Gastroesophageal sphincter (tissue), 4 donors: ENCODE measurements at regions not wholly inside any gene's neighbourhood (a gene's known extent, or its start where the extent isn't known, plus 50 kb on each side); places are given as distances from the start of the nearest gene placed in this dataset.

Experiments used
- ATAC-seq: fragments of 150-250 bp; one replicate; pipeline ENCODE4 v1.9.1; 2016; ENCODE audit warnings: mild to moderate bottlenecking, moderate library complexity
- H3K27ac ChIP-seq, 4 donors: fragments of 200-600 bp; sonication (generic) in 3 of 4; 1 replicate in 3 of 4; 2 replicates in 1 of 4; pipeline ENCODE4 v1.5.1; 2016 to 2019
- H3K27me3 ChIP-seq: fragments of 200-600 bp; sonication (generic); one replicate; pipeline ENCODE4 v1.5.1; 2019
- H3K36me3 ChIP-seq, 2 donors: fragments of 200-600 bp; sonication (generic); one replicate each; pipeline ENCODE4 v1.5.1; 2019; ENCODE audit warnings: control low read depth in 1 of 2
- H3K4me1 ChIP-seq, 3 donors: fragments of 200-600 bp; sonication (generic); 1 replicate in 2 of 3; 2 replicates in 1 of 3; pipeline ENCODE4 v1.5.1; 2016 to 2019; ENCODE audit warnings: control low read depth in 2 of 3
- H3K4me3 ChIP-seq, 2 donors: fragments of 200-600 bp; sonication (generic); one replicate each; pipeline ENCODE4 v1.5.1; 2019; ENCODE audit warnings: mild to moderate bottlenecking in 1 of 2, moderate library complexity in 1 of 2
- H3K9me3 ChIP-seq, 3 donors: fragments of 200-600 bp; sonication (generic); one replicate each; pipeline ENCODE4 v1.5.1; 2017 to 2019; ENCODE audit warnings: control low read depth in 2 of 3
- EP300 ChIP-seq: sonication (generic); formaldehyde crosslinking; IDR thresholded peaks from one replicate; pipeline ENCODE4 v1.6.1; 2017; ENCODE audit warnings: antibody characterized with exemption, mild to moderate bottlenecking
- POLR2A ChIP-seq, 2 donors: fragments of 450-650 bp; IDR thresholded peaks; one replicate each; pipeline ENCODE4 v1.6.1; 2017; ENCODE audit warnings: antibody characterized with exemption in 2 of 2, mild to moderate bottlenecking in 2 of 2, moderate library complexity in 1 of 2
- POLR2AphosphoS5 ChIP-seq: sonication (generic); formaldehyde crosslinking; IDR thresholded peaks from one replicate; pipeline ENCODE4 v1.6.1; 2017; ENCODE audit warnings: antibody characterized with exemption
- WGBS, 2 donors: methylation state at CpG; one replicate each; pipeline ENCODE4 v1.1.5; 2018; ENCODE audit warnings: low coverage in 1 of 2; 5-methylcytosine and 5-hydroxymethylcytosine counted together
- TF ChIP-seq, protein P1 (sequence below), 4 experiments: fragments of 200-600 bp in 2 of 4; fragments of 450-650 bp in 2 of 4; sonication (generic) in 1 of 4; IDR thresholded peaks; one replicate each; pipeline ENCODE4 v1.5.1; 2017 to 2019; ENCODE audit warnings: antibody characterized with exemption in 4 of 4, mild to moderate bottlenecking in 2 of 4, moderate library complexity in 2 of 4

DNA sequence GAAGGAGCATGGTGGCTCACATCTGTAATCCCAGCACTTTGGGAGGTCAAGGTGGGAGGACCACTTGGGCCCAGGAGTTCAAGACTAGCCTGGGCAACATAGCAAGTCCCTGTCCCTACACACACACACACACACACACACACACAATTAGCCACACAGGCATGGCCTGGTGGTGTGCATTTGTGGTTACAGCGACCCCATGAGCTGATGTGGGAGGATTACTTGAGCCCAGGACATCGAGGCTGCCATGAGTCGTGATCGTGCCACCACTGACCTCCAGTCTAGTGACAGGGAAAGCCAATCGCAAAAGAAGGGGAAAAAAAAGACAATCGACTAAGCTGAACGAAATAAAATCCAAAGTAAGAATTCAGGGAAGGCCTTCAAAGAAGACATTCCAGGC, 67.9 kb downstream of the TBX3 start:
- Histone ChIP-seq H3K36me3 (no peaks in the 10 kb centered on the region), H3K9me3 (peaks cover 0 to 15% (median 0%) of the 10 kb centered on the region in 3 donors), H3K4me3 (no peak overlapping the region), H3K27ac (no peak overlapping the region), H3K4me1 (no peaks in the 10 kb centered on the region), H3K27me3 (no peaks in the 10 kb centered on the region)
- 89 to 92% methylated on average over 4 to 6 of the region's 7 CpGs for WGBS, 2 donors
- ATAC-seq = no peak
- no peak for TF ChIP-seq POLR2A (IDR thresholded peaks at IDR 0.05)
- TF ChIP-seq, protein P1, sequence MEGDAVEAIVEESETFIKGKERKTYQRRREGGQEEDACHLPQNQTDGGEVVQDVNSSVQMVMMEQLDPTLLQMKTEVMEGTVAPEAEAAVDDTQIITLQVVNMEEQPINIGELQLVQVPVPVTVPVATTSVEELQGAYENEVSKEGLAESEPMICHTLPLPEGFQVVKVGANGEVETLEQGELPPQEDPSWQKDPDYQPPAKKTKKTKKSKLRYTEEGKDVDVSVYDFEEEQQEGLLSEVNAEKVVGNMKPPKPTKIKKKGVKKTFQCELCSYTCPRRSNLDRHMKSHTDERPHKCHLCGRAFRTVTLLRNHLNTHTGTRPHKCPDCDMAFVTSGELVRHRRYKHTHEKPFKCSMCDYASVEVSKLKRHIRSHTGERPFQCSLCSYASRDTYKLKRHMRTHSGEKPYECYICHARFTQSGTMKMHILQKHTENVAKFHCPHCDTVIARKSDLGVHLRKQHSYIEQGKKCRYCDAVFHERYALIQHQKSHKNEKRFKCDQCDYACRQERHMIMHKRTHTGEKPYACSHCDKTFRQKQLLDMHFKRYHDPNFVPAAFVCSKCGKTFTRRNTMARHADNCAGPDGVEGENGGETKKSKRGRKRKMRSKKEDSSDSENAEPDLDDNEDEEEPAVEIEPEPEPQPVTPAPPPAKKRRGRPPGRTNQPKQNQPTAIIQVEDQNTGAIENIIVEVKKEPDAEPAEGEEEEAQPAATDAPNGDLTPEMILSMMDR (IDR thresholded peaks at IDR 0.05) = no peak
- no peak for TF ChIP-seq EP300
- TF ChIP-seq POLR2AphosphoS5 = no peak

DNA sequence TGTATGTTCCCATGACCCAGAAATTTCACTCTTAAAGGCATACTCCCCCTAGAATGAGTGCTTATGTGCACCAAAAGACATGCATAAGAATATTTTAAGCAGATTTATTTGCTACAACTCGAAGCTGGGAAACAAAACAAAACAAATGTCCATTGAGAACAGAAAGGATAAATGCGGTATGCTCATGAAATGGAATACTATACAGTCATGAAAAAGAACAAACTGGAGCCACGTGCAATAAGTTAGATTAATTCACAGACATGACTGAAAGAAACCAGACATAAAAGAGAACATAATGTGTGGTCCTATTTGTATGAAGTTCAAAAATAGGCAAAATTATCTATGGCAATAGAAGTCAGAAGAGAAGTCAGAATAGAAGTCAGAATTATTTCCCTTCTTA, 69.9 kb downstream of the TBX3 start:
- H3K4me3 ChIP-seq = no peak overlapping the region
- TF ChIP-seq EP300 (no peak), POLR2A (IDR thresholded peaks at IDR 0.05) (no peak), POLR2AphosphoS5 (no peak)
- TF ChIP-seq, protein P1 (IDR thresholded peaks at IDR 0.05) = no peak
- no peaks in the 10 kb centered on the region for H3K27me3 ChIP-seq
- 63 to 71% methylated on average over 2 to 3 of the region's 3 CpGs for WGBS, 2 donors
- H3K9me3 ChIP-seq = peaks cover 0 to 8% (median 0%) of the 10 kb centered on the region in 3 donors
- H3K27ac ChIP-seq = no peak overlapping the region
- no peaks in the 10 kb centered on the region for H3K36me3 ChIP-seq
- ATAC-seq = no peak
- H3K4me1 ChIP-seq = no peaks in the 10 kb centered on the region

DNA sequence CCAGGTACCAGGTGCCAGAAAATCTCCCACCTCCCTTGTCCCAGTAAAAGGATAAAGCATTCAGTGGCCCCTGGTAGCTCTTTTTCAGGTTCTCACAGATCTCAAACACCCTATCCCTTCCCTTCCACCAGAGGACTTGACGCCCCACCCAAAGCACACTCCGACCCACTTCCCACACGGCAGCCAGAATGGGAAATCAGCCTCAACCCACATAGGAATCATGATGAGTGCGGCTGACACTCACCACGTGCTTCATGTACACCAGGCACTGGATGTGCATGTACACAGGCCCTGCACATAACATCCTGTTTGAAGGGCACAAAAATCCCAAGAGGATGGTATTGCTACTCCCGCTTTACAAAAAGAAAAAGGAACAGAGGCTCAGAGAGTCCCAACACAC, 71.9 kb downstream of the TBX3 start:
- Histone ChIP-seq H3K36me3 (no peaks in the 10 kb centered on the region), H3K27ac (no peak overlapping the region), H3K9me3 (peaks cover 0 to 8% (median 0%) of the 10 kb centered on the region in 3 donors), H3K4me1 (no peaks in the 10 kb centered on the region), H3K4me3 (no peak overlapping the region), H3K27me3 (no peaks in the 10 kb centered on the region)
- WGBS, 2 donors = 67 to 90% methylated on average over 1 to 5 of the region's 6 CpGs
- TF ChIP-seq EP300 = no peak
- no peak for TF ChIP-seq POLR2AphosphoS5
- TF ChIP-seq, protein P1 (IDR thresholded peaks at IDR 0.05) = no peak
- TF ChIP-seq POLR2A (IDR thresholded peaks at IDR 0.05) = no peak
- no peak for ATAC-seq

DNA sequence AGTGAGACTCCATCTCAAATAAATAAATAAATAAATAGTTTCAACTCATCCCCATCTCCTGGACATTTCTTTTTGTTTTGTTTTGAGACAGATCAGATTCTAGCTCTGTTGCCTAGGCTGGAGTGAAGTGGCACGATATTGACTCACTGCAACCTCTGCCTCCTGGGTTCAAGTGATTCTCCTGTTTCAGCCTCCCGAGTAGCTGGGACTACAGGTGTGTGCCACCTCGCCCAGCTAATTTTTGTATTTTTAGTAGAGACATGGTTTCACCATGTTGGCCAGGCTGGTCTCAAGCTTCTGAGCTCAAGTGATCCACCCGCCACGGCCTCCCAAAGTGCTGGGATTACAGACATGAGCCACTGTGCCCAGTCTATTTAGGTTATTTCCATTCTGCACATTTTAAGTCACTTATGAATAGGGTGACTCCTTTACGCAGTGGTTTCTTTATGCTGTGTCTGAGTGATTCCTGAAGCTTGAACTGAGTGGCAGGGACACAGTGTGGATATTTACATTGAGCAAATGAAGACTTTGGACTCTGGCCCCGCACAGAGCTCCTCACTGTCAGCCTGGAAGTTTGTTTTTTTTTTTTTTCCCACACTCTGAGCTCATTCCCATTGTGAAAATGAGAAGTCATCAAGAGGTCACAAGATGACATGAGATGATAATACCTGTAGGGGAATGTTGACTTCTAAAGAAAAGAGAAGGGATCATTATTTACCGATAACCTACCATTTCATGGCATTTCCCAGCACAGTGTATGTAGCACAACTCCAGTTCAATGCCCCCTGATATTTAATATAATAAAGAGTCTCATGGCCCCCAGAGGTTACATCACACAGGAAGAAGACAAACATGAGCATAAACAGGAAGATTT, 72.6 kb downstream of the TBX3 start:
- Histone ChIP-seq H3K4me1 (no peaks in the 10 kb centered on the region), H3K36me3 (no peaks in the 10 kb centered on the region), H3K4me3 (no peak overlapping the region), H3K27me3 (no peaks in the 10 kb centered on the region), H3K9me3 (peaks cover 0 to 8% (median 0%) of the 10 kb centered on the region in 3 donors), H3K27ac (no peak overlapping the region)
- no peak for ATAC-seq
- TF ChIP-seq, protein P1 (IDR thresholded peaks at IDR 0.05) = no peak
- TF ChIP-seq EP300 (no peak), POLR2A (IDR thresholded peaks at IDR 0.05) (no peak), POLR2AphosphoS5 (no peak)
- 77 to 83% methylated on average over 6 to 7 of the region's 8 CpGs for WGBS, 2 donors

DNA sequence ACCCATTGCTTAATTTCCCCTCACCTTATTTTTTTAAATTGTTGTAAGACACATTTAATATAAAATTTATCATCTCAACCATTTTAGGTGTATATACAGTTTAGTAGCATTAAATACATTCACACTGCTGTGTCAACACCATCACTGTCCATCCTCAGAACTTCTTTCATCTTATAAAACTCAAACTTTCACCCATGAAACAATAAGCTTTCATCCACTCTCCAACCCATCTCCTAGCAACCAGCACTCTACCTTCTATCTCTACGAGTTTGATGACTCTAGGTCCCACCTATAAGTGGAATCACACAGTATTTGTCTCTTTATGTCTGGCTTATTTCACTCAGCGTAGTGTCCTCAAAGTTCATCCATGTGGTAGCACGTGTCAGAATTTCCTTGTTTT, 75.5 kb downstream of the TBX3 start:
- Histone ChIP-seq H3K4me3 (no peak overlapping the region), H3K4me1 (peaks cover 0 to 13% (median 0%) of the 10 kb centered on the region in 3 donors), H3K9me3 (no peaks in the 10 kb centered on the region), H3K27me3 (no peaks in the 10 kb centered on the region), H3K27ac (no peak overlapping the region), H3K36me3 (no peaks in the 10 kb centered on the region)
- no peak for ATAC-seq
- WGBS, 2 donors = 60 to 75% methylated on average over 3 of the region's 3 CpGs
- no peak for TF ChIP-seq EP300
- TF ChIP-seq POLR2AphosphoS5 = no peak
- TF ChIP-seq POLR2A (IDR thresholded peaks at IDR 0.05) = no peak
- TF ChIP-seq, protein P1 (IDR thresholded peaks at IDR 0.05) = no peak
